Caco-2 (cell line): ENCODE measurements at regions not wholly inside any gene's neighbourhood (a gene's known extent, or its start where the extent isn't known, plus 50 kb on each side); places are given as distances from the start of the nearest gene placed in this dataset.

ENCODE experiments used
- BruUV-seq: library from RNA; stranded (reverse); fragments of 400-500 nt; replicated peaks from 2 replicates; lab custom pipeline; 2021; lab: Mats Ljungman, UMichigan
- CTCF ChIA-PET: fragments of 300-600 bp; sonication (Branson Sonifier 250); formaldehyde crosslinking; loops from one replicate; lab custom pipeline; 2022; ENCODE audit warnings: antibody characterized with exemption; lab: Charles Lee
- POLR2A ChIA-PET: fragments of 300-600 bp; sonication (Branson Sonifier 250); formaldehyde crosslinking; loops from one replicate; lab custom pipeline; 2022; ENCODE audit warnings: antibody characterized with exemption; lab: Charles Lee
- DNase-seq, 2 experiments: peaks; one replicate each; pipeline versions ENCODE4 v3.0.0 to v3.0.0-alpha.2; 2020 to 2022
- H3K27me3 ChIP-seq: replicated peaks from 2 replicates; pipeline ENCODE4 v1.6.0; 2011; ENCODE audit warnings: low read length; ENCODE audit not compliant: control insufficient read depth, insufficient read depth
- H3K36me3 ChIP-seq: 2 replicates; pipeline ENCODE4 v1.5.1; 2011; ENCODE audit warnings: low read length; ENCODE audit not compliant: control insufficient read depth, insufficient read depth
- H3K4me1 ChIP-seq: fragments of 250-450 bp; sonication (Bioruptor Pico); 2 replicates; pipeline ENCODE4 v1.5.1; 2020; ENCODE audit warnings: mild to moderate bottlenecking
- H3K4me3 ChIP-seq: 2 replicates; pipeline ENCODE4 v1.5.1; 2011; ENCODE audit warnings: low read depth, mild to moderate bottlenecking, control low read depth, low read length
- H3K9me3 ChIP-seq: fragments of 250-450 bp; sonication (Bioruptor Pico); 2 replicates; pipeline ENCODE4 v1.5.1; 2020; ENCODE audit warnings: mild to moderate bottlenecking, moderate library complexity
- H3K27ac Mint-ChIP-seq: one replicate; pipeline ENCODE4 v1.8.0; 2022; ENCODE audit warnings: mixed read lengths; ENCODE audit not compliant: unreplicated experiment
- H3K27me3 Mint-ChIP-seq: one replicate; pipeline ENCODE4 v1.8.0; 2022; ENCODE audit warnings: mixed read lengths; ENCODE audit not compliant: insufficient read depth, unreplicated experiment
- H3K36me3 Mint-ChIP-seq: one replicate; pipeline ENCODE4 v1.8.0; 2022; ENCODE audit warnings: mild to moderate bottlenecking, mixed read lengths; ENCODE audit not compliant: insufficient read depth, unreplicated experiment
- H3K4me1 Mint-ChIP-seq: one replicate; pipeline ENCODE4 v1.8.0; 2022; ENCODE audit warnings: low read depth, mixed read lengths; ENCODE audit not compliant: unreplicated experiment
- H3K4me3 Mint-ChIP-seq: one replicate; pipeline ENCODE4 v1.8.0; 2022; ENCODE audit warnings: mild to moderate bottlenecking, moderate library complexity, mixed read lengths; ENCODE audit not compliant: unreplicated experiment
- H3K9me3 Mint-ChIP-seq: one replicate; pipeline ENCODE4 v1.8.0; 2022; ENCODE audit warnings: mixed read lengths; ENCODE audit not compliant: unreplicated experiment
- CTCF ChIP-seq, 2 experiments: fragments of 200-600 bp in 1 of 2; IDR thresholded peaks; 1 replicate in 1 of 2; 2 replicates in 1 of 2; pipeline versions ENCODE4 v1.5.1 to v1.8.0; 2011 to 2022; ENCODE audit warnings: antibody characterized with exemption in 1 of 2, control low read depth in 1 of 2, inconsistent platforms in 1 of 2, low read depth in 1 of 2, low read length in 1 of 2, mild to moderate bottlenecking in 1 of 2, moderate library complexity in 1 of 2; ENCODE audit not compliant: insufficient read depth in 1 of 2, severe bottlenecking in 1 of 2, unreplicated experiment in 1 of 2
- intact Hi-C: fragments of 100-400 bp; cut with micrococcal nuclease; formaldehyde crosslinking; loops from one replicate; pipeline ENCODE4 v1.10.0; 2022; ENCODE audit not compliant: unreplicated experiment

GRCh38 chr13:64158908-64159307 is 2743.3 kb upstream of the PCDH20 start:
- no peaks in the 10 kb centered on the region for H3K36me3 ChIP-seq
- intact Hi-C loops: loop anchor here (10.0 kb wide), 2 partner anchors 136 to 1476 kb away; no protein-coding TSS in a partner anchor
- no TSS peak for BruUV-seq
- Mint-ChIP-seq H3K4me1 (no peaks in the 10 kb centered on the region), H3K27ac (no peak overlapping the region), H3K9me3 (no peaks in the 10 kb centered on the region), H3K36me3 (no peaks in the 10 kb centered on the region), H3K4me3 (no peak overlapping the region), H3K27me3 (no peaks in the 10 kb centered on the region)
- H3K9me3 ChIP-seq: no peaks in the 10 kb centered on the region
- no peak for DNase-seq
- TF ChIP-seq CTCF (IDR thresholded peaks at IDR 0.05; ENCODE audit: insufficient read depth in 1 of 2, low read depth in 1 of 2, low read length in 1 of 2, severe bottlenecking in 1 of 2, unreplicated experiment in 1 of 2): no peak
- H3K4me3 ChIP-seq: no peak overlapping the region
- ChIA-PET POLR2A (no interaction called here), CTCF (no interaction called here)
- no peaks in the 10 kb centered on the region for H3K4me1 ChIP-seq
- H3K27me3 ChIP-seq: no peaks in the 10 kb centered on the region

GRCh38 chr13:64154514-64154913 is 2738.9 kb upstream of the PCDH20 start:
- ChIA-PET CTCF (no interaction called here), POLR2A (no interaction called here)
- Mint-ChIP-seq H3K36me3 (no peaks in the 10 kb centered on the region), H3K4me1 (no peaks in the 10 kb centered on the region), H3K27me3 (no peaks in the 10 kb centered on the region), H3K27ac (no peak overlapping the region), H3K4me3 (no peak overlapping the region), H3K9me3 (no peaks in the 10 kb centered on the region)
- BruUV-seq: no TSS peak
- Histone ChIP-seq H3K4me1 (no peaks in the 10 kb centered on the region), H3K4me3 (no peak overlapping the region), H3K27me3 (no peaks in the 10 kb centered on the region), H3K36me3 (no peaks in the 10 kb centered on the region), H3K9me3 (no peaks in the 10 kb centered on the region; the same call in 1 of the 2 replicates)
- intact Hi-C loops: loop anchor here (5.0 to 10.0 kb wide), 3 partner anchors 140 to 1480 kb away; no protein-coding TSS in a partner anchor
- peak in 1 of 2 experiments; percentile 4 for DNase-seq
- TF ChIP-seq CTCF (IDR thresholded peaks at IDR 0.05; ENCODE audit: insufficient read depth in 1 of 2, low read depth in 1 of 2, low read length in 1 of 2, severe bottlenecking in 1 of 2, unreplicated experiment in 1 of 2): peak; percentile 14 to 43

DNA sequence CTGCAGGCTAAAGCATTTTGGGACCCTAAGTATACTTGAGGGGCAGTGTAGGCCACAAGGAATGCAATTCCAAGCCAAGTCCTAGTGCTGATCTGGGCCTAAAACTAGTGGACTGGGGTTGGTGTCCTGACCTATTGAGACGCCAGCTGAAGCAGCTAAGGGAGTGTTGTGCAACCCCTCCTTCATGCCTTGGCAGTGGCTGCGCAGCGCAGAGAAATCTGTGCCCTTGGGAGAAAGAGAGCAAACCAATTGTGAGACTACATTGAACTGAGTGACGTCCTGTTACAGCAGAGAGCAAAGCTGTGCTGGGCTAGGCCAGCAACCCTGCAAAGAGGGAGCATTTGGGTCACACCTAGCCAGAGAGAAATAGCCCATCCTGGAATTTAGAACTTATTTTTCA is 2715.0 kb upstream of the PCDH20 start:
- Histone ChIP-seq H3K4me3 (no peak overlapping the region), H3K4me1 (no peaks in the 10 kb centered on the region), H3K36me3 (no peaks in the 10 kb centered on the region), H3K27me3 (no peaks in the 10 kb centered on the region), H3K9me3 (no peaks in the 10 kb centered on the region)
- no peak for TF ChIP-seq CTCF (IDR thresholded peaks at IDR 0.05; ENCODE audit: insufficient read depth in 1 of 2, low read depth in 1 of 2, low read length in 1 of 2, severe bottlenecking in 1 of 2, unreplicated experiment in 1 of 2)
- Mint-ChIP-seq H3K27ac (no peak overlapping the region), H3K4me1 (peaks cover 6% of the 10 kb centered on the region), H3K27me3 (no peaks in the 10 kb centered on the region), H3K4me3 (no peak overlapping the region), H3K9me3 (no peaks in the 10 kb centered on the region), H3K36me3 (no peaks in the 10 kb centered on the region)
- BruUV-seq: no TSS peak
- ChIA-PET CTCF (no interaction called here), POLR2A (no interaction called here)
- DNase-seq: no peak
- intact Hi-C loops: no loop called here
